Mesodermal cell (in vitro differentiated cells): ENCODE measurements at regions not wholly inside any gene's neighbourhood (a gene's known extent, or its start where the extent isn't known, plus 50 kb on each side); places are given as distances from the start of the nearest gene placed in this dataset.
"Not testable (repeated sequence)": the region's sequence is repeated elsewhere in the genome, so short reads cannot be mapped to it uniquely, and the experiment has no call there.

Experiments used
- H3K27ac ChIP-seq: 2 replicates; pipeline ENCODE4 v1.7.0; 2013; ENCODE audit warnings: mild to moderate bottlenecking, low read depth, low read length, moderate library complexity; ENCODE audit not compliant: severe bottlenecking
- H3K36me3 ChIP-seq: 2 replicates; pipeline ENCODE4 v1.7.1; 2013; ENCODE audit warnings: mild to moderate bottlenecking, low read length, moderate library complexity; ENCODE audit not compliant: control insufficient read depth, insufficient read depth
- H3K4me1 ChIP-seq: one replicate; pipeline ENCODE4 v1.7.1; 2013; ENCODE audit warnings: mild to moderate bottlenecking, low read length; ENCODE audit not compliant: insufficient read depth, control insufficient read depth, poor library complexity, severe bottlenecking
- H3K4me3 ChIP-seq: 2 replicates; pipeline ENCODE4 v1.7.0; 2013; ENCODE audit warnings: low read length, control low read depth, mild to moderate bottlenecking; ENCODE audit not compliant: insufficient read depth, poor library complexity, severe bottlenecking; ENCODE audit errors: extremely low read depth
- H3K9me3 ChIP-seq: 2 replicates; pipeline ENCODE4 v1.7.1; 2013; ENCODE audit warnings: mild to moderate bottlenecking, low read length, moderate library complexity; ENCODE audit not compliant: control insufficient read depth
- WGBS, 2 experiments: methylation state at CpG; one replicate each; pipeline ENCODE4 v1.1.5; 2013; ENCODE audit warnings: missing lambda C conversion rate in 2 of 2; ENCODE audit not compliant: insufficient coverage in 2 of 2; 5-methylcytosine and 5-hydroxymethylcytosine counted together

- H3K27ac ChIP-seq, result no peak overlapping the region
- H3K4me1 ChIP-seq, result peaks cover 6% of the 10 kb centered on the region
- H3K36me3 ChIP-seq, result no peaks in the 10 kb centered on the region
- WGBS, 2 experiments, result 93 to 97% methylated on average over 5 to 6 of the region's 10 CpGs
- no peak overlapping the region for H3K4me3 ChIP-seq
- no peaks in the 10 kb centered on the region for H3K9me3 ChIP-seq
Measured at GRCh38 chr20:12113468-12114371, 196.0 kb downstream of the BTBD3 start.

- H3K36me3 ChIP-seq, H3K27ac ChIP-seq, H3K4me1 ChIP-seq, H3K4me3 ChIP-seq, H3K9me3 ChIP-seq: not testable (repeated sequence)
- WGBS, 2 experiments, result 20 to 100% methylated on average over 1 of the region's 13 CpGs
Measured at GRCh38 chr20:12129114-12129513, 211.4 kb downstream of the BTBD3 start.

- not testable (repeated sequence) for H3K4me1 ChIP-seq, H3K27ac ChIP-seq, H3K9me3 ChIP-seq, H3K36me3 ChIP-seq, H3K4me3 ChIP-seq
- WGBS, 2 experiments, result 94 to 100% methylated on average over 2 to 3 of the region's 10 CpGs
Measured at GRCh38 chr20:12129532-12129931, 211.8 kb downstream of the BTBD3 start.

- Histone ChIP-seq H3K27ac (no peak overlapping the region), H3K4me3 (no peak overlapping the region), H3K9me3 (no peaks in the 10 kb centered on the region), H3K36me3 (no peaks in the 10 kb centered on the region), H3K4me1 (no peaks in the 10 kb centered on the region)
- WGBS, 2 experiments, result no CpG with 5 or more reads among the region's 1 CpG
Measured at GRCh38 chr20:12130781-12131180, 213.1 kb downstream of the BTBD3 start.

- no peaks in the 10 kb centered on the region for H3K36me3 ChIP-seq
- whole genome bisulfite sequencing, 2 experiments, result 86 to 100% methylated on average over 1 of the region's 2 CpGs
- no peak overlapping the region for H3K27ac ChIP-seq
- H3K4me1 ChIP-seq, result no peaks in the 10 kb centered on the region
- H3K9me3 ChIP-seq, result no peaks in the 10 kb centered on the region
- H3K4me3 ChIP-seq, result no peak overlapping the region
Measured at GRCh38 chr20:12133553-12133952, 215.9 kb downstream of the BTBD3 start.

- not testable (repeated sequence) for H3K4me1 ChIP-seq, H3K4me3 ChIP-seq, H3K36me3 ChIP-seq, H3K27ac ChIP-seq, H3K9me3 ChIP-seq
- WGBS, 2 experiments, result 89 to 100% methylated on average over 1 of the region's 1 CpG
Measured at GRCh38 chr20:12145951-12146350, 228.3 kb downstream of the BTBD3 start.

- H3K4me3 ChIP-seq, result no peak overlapping the region
- no peaks in the 10 kb centered on the region for H3K4me1 ChIP-seq
- H3K9me3 ChIP-seq, result no peaks in the 10 kb centered on the region
- WGBS, 2 experiments, result no CpG with 5 or more reads among the region's 1 CpG
- no peaks in the 10 kb centered on the region for H3K36me3 ChIP-seq
- H3K27ac ChIP-seq, result no peak overlapping the region
Measured at GRCh38 chr20:12152996-12153395, 235.3 kb downstream of the BTBD3 start.

GRCh38 chr20:12153628-12154027, 235.9 kb downstream of the BTBD3 start:
- H3K4me3 ChIP-seq, result no peak overlapping the region
- no peaks in the 10 kb centered on the region for H3K9me3 ChIP-seq
- no peaks in the 10 kb centered on the region for H3K36me3 ChIP-seq
- WGBS, 2 experiments, result 89 to 100% methylated on average over 1 to 2 of the region's 2 CpGs
- H3K27ac ChIP-seq, result no peak overlapping the region
- H3K4me1 ChIP-seq, result no peaks in the 10 kb centered on the region

- H3K9me3 ChIP-seq, result no peaks in the 10 kb centered on the region
- no peaks in the 10 kb centered on the region for H3K36me3 ChIP-seq
- no peak overlapping the region for H3K4me3 ChIP-seq
- WGBS, 2 experiments, result 90 to 96% methylated on average over 2 to 4 of the region's 4 CpGs
- no peaks in the 10 kb centered on the region for H3K4me1 ChIP-seq
- H3K27ac ChIP-seq, result no peak overlapping the region
Measured at GRCh38 chr20:12156252-12156651, 238.6 kb downstream of the BTBD3 start.

GRCh38 chr20:12159261-12159660, 241.6 kb downstream of the BTBD3 start:
- Histone ChIP-seq H3K4me3 (no peak overlapping the region), H3K36me3 (no peaks in the 10 kb centered on the region), H3K27ac (no peak overlapping the region), H3K9me3 (no peaks in the 10 kb centered on the region), H3K4me1 (no peaks in the 10 kb centered on the region)
- 86 to 91% methylated on average over 5 to 6 of the region's 6 CpGs for WGBS, 2 experiments

GRCh38 chr20:12161734-12162133, 244.0 kb downstream of the BTBD3 start:
- no CpG with 5 or more reads among the region's 2 CpGs for WGBS, 2 experiments
- Histone ChIP-seq H3K9me3 (no peaks in the 10 kb centered on the region), H3K4me1 (no peaks in the 10 kb centered on the region), H3K4me3 (no peak overlapping the region), H3K27ac (no peak overlapping the region), H3K36me3 (no peaks in the 10 kb centered on the region)
